NOMO-1 treated with dmso at 0.1 percent for 144 hours (cell line): ENCODE measurements at regions not wholly inside any gene's neighbourhood (a gene's known extent, or its start where the extent isn't known, plus 50 kb on each side); places are given as distances from the start of the nearest gene placed in this dataset.
"Not testable (repeated sequence)": the region's sequence is repeated elsewhere in the genome, so short reads cannot be mapped to it uniquely, and the experiment has no call there.

Experiments used
- DNase-seq: peaks from one replicate; lab custom pipeline; 2025; ENCODE audit not compliant: unreplicated experiment; lab: John Stamatoyannopoulos, UW

DNA sequence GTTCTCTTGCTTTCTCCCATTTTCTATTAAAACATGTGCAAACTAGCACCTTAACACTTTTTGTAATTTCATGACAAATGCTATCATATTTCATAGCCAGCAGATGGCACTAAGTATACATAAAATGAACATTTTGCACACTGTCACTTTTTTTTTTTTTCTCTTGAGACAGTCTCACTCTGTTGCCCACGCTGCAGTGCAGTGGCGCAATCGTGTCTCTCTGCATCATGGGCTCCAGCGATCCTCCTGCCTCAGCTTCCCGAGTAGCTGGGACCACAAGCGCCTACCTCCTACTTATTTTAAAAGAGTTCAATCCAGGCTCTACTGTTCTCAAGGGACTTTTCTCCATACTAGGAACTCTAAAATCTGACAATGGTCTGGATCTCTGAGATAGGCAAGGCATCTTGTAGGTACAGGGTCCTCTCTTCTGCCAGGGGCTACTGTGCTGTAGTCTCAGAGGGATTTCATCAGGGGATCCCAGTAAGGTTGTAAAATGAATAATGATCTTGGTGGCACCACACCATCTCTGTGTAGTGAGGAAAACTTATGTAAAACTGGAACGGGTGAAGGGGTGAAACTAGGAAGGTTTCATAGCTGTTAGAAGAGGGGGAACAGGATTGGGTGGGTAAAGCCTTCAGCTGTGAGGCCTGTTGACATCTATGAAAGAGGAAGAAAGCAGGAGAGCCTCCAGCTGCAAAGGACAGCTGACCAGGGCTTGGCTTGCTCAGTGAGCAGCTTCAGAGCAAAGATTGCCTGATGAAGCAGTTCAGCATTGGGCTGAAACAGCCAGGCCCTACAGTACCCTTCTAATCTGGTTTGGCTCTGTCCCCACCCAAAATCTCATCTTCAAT, 196.9 kb downstream of the AVL9 start:
- peak; percentile 54 for DNase-seq

- DNase-seq: not testable (repeated sequence)
These were observed 192.8 kb downstream of the AVL9 start for GRCh38 chr7:32688092-32688491.

- DNase-seq: no peak
These were observed 185.9 kb downstream of the AVL9 start for GRCh38 chr7:32681174-32681518.

GRCh38 chr7:32680259-32681173, 185.2 kb downstream of the AVL9 start:
- DNase-seq: no peak

GRCh38 chr7:32679192-32679591, 183.9 kb downstream of the AVL9 start:
- DNase-seq: no peak

DNA sequence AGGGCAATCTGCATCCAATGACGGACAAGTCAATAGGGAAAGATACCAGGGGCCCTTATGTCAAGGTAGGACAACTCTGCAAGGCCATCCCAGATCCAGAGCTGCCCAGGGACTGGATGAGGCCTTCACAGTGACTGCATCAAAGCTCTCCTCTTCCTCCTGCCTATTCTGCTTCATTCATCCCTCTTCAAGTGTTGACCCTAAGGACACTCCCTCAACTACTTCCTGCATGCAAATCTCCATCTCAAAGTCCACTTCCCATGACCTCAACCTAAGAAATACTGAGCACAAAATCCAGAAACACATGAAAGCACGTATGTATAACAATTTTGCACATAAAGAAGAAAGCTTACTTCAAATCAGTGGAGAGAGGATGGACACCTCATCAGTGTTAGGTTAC, 182.3 kb downstream of the AVL9 start:
- no peak for DNase-seq

DNA sequence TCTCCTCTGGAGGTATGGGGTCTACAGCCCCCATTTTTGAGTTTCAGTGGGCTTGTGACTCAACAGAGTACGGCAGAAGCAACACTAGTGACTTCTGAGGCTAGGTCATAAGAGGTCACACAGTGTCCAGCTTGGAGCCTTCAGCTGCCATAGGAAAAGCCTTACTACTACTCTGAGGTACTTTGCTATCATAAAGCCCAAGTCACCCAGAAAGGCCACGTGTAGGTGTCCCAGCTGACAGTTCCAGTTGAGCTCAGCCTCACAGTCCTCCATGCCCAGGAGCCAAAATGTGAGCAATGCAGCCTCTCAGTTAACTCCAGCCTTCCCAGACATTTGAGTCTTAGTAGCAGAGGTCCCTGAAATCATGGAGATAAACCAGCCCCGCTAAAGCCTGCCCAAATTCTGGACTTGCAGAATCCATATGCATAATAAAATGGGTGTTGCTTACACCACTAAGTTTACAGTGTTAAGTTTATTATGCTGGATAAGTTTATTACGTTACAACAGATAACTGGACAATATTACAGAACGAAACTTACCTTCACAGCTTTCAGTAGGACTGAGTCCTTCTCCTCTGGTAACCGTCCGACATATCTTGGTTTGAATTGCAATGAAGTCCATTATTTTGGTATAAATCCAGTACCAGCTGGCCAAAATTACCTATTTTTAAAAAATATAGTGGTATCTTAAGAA, 181.1 kb downstream of the AVL9 start:
- no peak for DNase-seq

GRCh38 chr7:32673275-32673983, 178.1 kb downstream of the AVL9 start:
- DNase-seq: no peak

DNA sequence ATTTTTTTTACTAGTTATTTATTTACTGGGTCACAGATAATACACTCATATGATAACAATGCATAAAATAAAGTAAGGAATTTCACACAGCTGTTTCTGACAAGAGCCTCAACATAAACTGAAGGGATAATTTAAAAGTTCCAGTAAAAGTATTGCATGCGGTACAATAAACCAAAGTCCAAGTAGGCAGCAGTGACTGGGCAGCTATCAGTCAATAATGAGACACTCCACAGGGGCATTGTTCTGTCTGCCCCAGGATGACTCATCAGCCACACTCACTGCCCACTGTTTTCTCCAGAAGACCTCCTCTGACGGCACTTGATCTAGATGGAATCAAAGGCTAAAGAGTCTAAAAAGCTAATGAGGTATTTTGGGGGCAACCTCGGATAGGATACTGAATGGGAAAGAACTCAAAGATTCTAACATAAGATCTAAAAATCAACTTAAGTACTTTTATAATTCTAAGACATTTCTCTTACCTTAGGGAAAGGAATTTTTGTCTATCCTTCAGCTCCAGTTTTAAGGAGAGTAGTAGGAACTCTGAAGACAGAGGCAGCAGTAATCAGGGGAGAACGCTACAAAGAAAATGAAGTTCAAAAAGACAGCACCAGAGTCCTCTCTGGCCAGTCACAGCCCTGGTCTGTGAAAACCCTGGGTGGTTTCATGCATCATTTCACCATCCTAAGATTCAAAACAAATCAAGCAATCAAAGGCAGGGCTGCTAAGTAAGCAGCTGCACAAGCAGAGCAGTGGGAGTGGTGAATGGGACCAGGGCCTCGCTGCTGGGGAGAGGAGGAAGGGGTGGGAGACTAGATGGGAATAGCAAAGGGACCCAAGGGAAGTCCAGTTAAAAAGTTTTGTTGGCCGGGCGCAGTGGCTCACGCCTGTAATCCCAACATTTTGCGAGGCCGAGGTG, 175.1 kb downstream of the AVL9 start:
- no peak for DNase-seq

DNA sequence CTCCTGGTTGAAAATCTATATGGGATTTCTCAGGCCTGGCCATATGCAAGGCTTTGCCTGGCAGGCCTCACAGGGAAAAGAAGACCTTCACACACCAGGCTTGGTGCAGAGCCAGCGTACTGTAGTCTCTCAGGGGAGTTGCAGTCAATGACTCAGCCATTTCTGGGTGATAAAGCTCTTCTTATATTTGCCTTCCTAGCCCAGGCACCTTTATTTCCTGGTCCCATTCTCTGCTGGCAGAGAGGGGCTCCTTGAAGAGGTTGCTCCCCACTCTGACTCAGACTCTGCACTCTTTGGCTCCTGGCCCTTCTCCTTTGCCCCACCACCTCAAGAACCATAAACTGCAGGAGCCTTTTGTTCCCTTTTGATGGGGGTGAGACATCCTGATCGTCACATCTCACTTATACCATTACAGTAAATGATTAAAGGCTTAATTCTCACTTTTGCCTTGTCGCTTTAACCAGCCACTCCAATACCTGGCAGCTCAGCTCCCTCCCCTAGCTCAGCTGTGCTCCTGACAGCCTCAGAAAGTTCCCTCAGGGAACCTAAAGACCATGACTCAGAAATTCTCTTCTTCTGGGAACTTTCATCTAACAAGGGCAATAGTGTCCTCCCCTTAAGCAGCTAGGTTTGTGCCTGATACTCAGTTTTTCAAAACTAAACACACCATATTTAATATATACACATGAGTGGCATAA, 174.0 kb downstream of the AVL9 start:
- not testable (repeated sequence) for DNase-seq

GRCh38 chr7:32668387-32669097, 173.3 kb downstream of the AVL9 start:
- not testable (repeated sequence) for DNase-seq

GRCh38 chr7:32667586-32667985, 172.3 kb downstream of the AVL9 start:
- not testable (repeated sequence) for DNase-seq

DNA sequence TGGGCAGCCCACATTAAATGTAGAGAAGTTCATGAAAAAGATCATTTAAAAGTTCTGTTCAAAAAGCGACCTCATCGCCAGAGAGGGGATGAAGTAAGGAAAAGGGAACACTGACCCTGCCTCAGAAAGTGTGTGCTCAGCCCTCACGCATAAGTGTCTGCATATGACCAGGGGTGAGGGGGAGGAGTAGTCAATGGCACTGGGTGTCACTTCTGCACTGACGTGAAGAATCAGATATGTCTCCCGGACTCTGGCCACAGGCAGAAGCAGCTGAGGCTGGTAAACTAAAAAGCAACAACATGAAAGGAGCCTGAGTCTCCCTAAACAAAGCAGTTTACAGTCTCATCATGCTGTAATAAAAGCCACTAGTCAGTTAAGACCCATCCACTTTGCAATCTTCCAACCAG, 168.5 kb downstream of the AVL9 start:
- DNase-seq: not testable (repeated sequence)

- peak; percentile 28 for DNase-seq
These were observed 167.2 kb downstream of the AVL9 start for GRCh38 chr7:32662509-32662908.

DNA sequence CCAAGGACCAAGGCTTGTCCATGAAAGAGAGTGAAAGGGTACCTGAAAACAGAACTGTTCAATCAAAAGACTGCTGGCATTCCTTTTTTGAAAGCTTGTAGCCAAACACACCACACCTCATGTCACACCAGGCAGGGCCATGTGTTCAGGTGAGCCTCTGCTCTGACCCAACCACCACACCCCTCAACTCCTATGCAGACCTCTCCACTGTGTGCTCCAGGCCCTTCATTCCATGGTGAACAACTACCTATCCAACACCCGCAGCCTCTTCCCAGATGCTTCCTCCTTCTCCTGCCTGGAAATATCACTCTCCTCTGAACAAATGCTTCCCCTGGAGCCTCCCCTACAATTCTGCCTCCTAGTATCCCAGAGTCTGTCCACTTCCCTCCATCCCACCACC, 166.6 kb downstream of the AVL9 start:
- DNase-seq: no peak

GRCh38 chr7:32661501-32661900, 166.2 kb downstream of the AVL9 start:
- DNase-seq: no peak

GRCh38 chr7:32660936-32661335, 165.6 kb downstream of the AVL9 start:
- DNase-seq: no peak

- no peak for DNase-seq
These were observed 164.6 kb downstream of the AVL9 start for GRCh38 chr7:32659853-32660252.

DNA sequence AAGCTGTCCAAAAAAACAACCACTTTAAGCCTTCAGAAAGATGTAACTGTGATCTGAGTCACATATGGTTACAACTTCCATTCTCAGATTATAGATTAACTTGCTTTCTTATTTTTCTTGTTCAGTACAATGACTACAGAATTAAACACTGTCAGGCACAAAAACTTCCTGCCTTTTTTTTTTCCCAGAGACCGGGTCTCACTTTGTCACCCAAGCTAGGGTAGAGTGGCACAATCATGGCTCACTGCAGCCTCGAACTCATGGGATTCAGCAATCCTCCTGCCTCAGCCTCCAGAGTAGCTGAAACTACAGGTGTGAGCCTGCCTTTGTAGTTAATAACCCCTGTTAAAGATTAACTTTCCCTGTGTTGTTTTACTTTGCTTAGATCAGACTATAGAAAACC, 163.2 kb downstream of the AVL9 start:
- no peak for DNase-seq
